Brain microvascular endothelial cell (primary cell): ENCODE measurements at regions not wholly inside any gene's neighbourhood (a gene's known extent, or its start where the extent isn't known, plus 50 kb on each side); places are given as distances from the start of the nearest gene placed in this dataset.

ENCODE experiments used
- DNase-seq: peaks from one replicate; pipeline ENCODE4 v3.0.0-alpha.2; 2020
- H3K27ac ChIP-seq: fragments of 250-450 bp; sonication (Bioruptor Pico); 2 replicates; pipeline ENCODE4 v1.5.1; 2020; ENCODE audit warnings: mild to moderate bottlenecking, moderate library complexity
- H3K27me3 ChIP-seq: fragments of 250-450 bp; sonication (Bioruptor Pico); replicated peaks from 2 replicates; pipeline ENCODE4 v1.5.1; 2020; ENCODE audit warnings: mild to moderate bottlenecking
- H3K36me3 ChIP-seq: fragments of 250-450 bp; sonication (Bioruptor Pico); replicated peaks from 2 replicates; pipeline ENCODE4 v1.5.1; 2020; ENCODE audit warnings: mild to moderate bottlenecking
- H3K4me3 ChIP-seq: 2 replicates; pipeline ENCODE4 v1.5.1; 2011; ENCODE audit warnings: low read depth, mild to moderate bottlenecking, control low read depth, low read length, moderate library complexity
- in situ Hi-C: cut with HindIII; loops from 2 replicates; pipeline ENCODE4 v1.10.0; 2017; ENCODE audit warnings: low sequenced_read_pairs, low pct_ligation_motif_present
- TF ChIP-seq, protein P1 (sequence below): IDR thresholded peaks from 2 replicates; pipeline ENCODE4 v1.5.1; 2011; ENCODE audit warnings: low read depth, mild to moderate bottlenecking, moderate library complexity, low read length, control low read depth, inconsistent platforms; ENCODE audit errors: missing control alignments

DNA sequence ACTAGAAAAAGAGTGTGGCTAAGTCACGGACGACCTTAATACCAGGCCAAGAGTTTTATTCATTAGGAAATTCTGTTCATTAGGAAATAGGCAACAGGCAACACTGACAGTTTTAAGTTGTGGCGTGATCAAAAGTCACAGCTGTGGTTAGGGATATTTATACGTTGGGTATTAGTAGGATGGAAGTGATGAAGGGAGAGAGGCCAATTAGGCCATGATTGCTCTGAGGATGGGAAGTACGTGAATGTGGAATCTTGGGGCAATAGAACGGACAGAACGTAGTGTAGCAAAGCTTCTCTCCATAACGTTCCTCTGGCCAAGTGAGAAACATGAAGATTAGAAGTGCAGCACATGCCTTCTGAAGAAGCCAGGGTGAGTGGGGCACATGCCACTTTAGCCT is 290.1 kb upstream of the ZNF608 start:
- TF ChIP-seq, protein P1, sequence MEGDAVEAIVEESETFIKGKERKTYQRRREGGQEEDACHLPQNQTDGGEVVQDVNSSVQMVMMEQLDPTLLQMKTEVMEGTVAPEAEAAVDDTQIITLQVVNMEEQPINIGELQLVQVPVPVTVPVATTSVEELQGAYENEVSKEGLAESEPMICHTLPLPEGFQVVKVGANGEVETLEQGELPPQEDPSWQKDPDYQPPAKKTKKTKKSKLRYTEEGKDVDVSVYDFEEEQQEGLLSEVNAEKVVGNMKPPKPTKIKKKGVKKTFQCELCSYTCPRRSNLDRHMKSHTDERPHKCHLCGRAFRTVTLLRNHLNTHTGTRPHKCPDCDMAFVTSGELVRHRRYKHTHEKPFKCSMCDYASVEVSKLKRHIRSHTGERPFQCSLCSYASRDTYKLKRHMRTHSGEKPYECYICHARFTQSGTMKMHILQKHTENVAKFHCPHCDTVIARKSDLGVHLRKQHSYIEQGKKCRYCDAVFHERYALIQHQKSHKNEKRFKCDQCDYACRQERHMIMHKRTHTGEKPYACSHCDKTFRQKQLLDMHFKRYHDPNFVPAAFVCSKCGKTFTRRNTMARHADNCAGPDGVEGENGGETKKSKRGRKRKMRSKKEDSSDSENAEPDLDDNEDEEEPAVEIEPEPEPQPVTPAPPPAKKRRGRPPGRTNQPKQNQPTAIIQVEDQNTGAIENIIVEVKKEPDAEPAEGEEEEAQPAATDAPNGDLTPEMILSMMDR: no peak

DNA sequence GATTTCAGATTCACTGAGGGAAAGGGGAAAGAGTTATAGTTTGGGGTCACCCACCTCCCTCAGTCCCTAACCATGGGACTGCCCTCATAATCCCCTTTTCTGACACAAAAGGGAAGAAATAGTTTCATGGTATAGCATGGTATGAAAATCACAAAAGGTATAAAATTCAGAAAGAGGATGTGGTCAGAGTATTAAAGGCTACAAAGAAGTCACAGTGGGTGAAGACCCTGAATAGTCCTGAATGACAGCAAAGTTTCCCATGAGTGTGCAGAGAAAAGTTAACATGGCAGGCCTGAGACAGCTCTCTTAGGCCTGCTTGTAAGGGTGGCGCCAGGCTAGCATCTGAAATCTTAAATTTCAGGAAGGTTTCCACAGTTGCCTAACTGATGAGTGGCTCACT is 290.6 kb upstream of the ZNF608 start:
- Histone ChIP-seq H3K36me3 (no peaks in the 10 kb centered on the region), H3K27ac (no peak overlapping the region), H3K27me3 (no peaks in the 10 kb centered on the region), H3K4me3 (no peak overlapping the region)
- TF ChIP-seq, protein P1: no peak
- in situ Hi-C loops: no loop called here
- DNase-seq: no peak

More for the DNA sequence above, 290.1 kb upstream of the ZNF608 start:
- Histone ChIP-seq H3K27ac (no peak overlapping the region), H3K27me3 (no peaks in the 10 kb centered on the region), H3K36me3 (no peaks in the 10 kb centered on the region), H3K4me3 (no peak overlapping the region)
- DNase-seq: no peak
- in situ Hi-C loops: no loop called here

DNA sequence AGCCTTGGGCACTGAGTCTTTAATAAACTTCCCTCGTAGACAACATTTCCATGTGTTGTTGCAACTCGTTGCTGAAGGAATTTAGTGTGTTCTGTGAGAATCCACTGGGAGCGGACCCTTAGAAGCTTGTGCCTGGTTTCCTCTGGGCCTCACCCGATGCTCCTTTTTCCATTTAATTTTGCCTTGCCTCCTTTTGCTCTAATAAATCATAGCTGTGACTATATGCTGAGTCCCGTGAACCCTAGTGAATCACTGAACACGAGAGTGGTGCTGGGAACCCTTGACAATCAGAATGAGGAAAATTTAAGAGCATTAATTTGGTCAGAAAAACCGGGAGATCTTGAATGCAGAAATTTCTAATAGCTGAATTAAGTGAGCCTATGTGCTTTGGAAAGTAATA is 291.1 kb upstream of the ZNF608 start:
- in situ Hi-C loops: no loop called here
- no peak for DNase-seq
- no peaks in the 10 kb centered on the region for H3K36me3 ChIP-seq
- no peak overlapping the region for H3K4me3 ChIP-seq
- TF ChIP-seq, protein P1: no peak
- no peak overlapping the region for H3K27ac ChIP-seq
- no peaks in the 10 kb centered on the region for H3K27me3 ChIP-seq

DNA sequence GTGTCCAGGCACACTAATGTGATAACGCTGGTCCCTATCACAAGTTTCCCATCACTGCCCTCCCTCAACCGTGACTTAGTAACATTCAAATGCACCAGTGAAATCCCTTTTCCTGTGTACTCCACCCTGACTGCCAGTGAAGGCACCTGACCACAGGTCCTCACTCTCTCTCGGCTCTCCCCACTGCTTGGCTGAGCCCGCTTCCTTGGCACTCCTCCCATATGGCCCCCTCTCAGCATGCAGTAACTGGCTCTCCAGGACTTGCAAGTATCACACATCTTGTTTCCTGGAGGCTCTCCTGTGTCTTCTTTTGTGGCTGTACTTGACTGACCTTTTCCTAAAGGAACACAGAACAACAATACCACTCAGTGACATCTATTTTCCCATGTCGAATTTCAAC is 292.0 kb upstream of the ZNF608 start:
- H3K36me3 ChIP-seq: no peaks in the 10 kb centered on the region
- in situ Hi-C loops: no loop called here
- H3K27me3 ChIP-seq: no peaks in the 10 kb centered on the region
- H3K27ac ChIP-seq: no peak overlapping the region
- TF ChIP-seq, protein P1: no peak
- no peak for DNase-seq
- H3K4me3 ChIP-seq: no peak overlapping the region

DNA sequence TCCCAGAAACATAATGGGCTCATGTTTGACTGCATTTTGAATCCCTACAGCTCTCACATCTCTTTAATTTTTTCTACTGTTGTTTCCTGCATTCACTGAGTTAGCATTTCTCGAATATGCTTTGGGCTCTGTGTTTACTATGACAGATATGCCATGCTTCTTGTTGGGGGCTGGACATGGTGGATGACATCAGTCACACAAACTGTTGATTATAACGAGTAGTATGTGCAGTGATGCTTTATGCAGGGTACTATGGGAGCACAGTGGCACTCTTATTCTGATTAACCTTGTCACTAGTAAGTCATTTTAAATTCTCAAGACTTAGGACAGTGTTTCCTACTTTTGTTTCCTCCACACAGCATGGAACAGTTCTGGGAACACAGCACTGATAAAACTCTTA is 295.4 kb upstream of the ZNF608 start:
- Histone ChIP-seq H3K27me3 (no peaks in the 10 kb centered on the region), H3K36me3 (no peaks in the 10 kb centered on the region), H3K4me3 (no peak overlapping the region), H3K27ac (no peak overlapping the region)
- TF ChIP-seq, protein P1: no peak
- no peak for DNase-seq
- in situ Hi-C loops: no loop called here

GRCh38 chr5:125042261-125042890 is 295.9 kb upstream of the ZNF608 start:
- no peak for DNase-seq
- H3K27me3 ChIP-seq: no peaks in the 10 kb centered on the region
- H3K36me3 ChIP-seq: no peaks in the 10 kb centered on the region
- TF ChIP-seq, protein P1: no peak
- H3K27ac ChIP-seq: no peak overlapping the region
- in situ Hi-C loops: no loop called here
- H3K4me3 ChIP-seq: no peak overlapping the region
